Upper lobe of left lung (tissue), 6 donors: ENCODE measurements at regions not wholly inside any gene's neighbourhood (a gene's known extent, or its start where the extent isn't known, plus 50 kb on each side); places are given as distances from the start of the nearest gene placed in this dataset.

Source experiments
- ATAC-seq, 2 donors: fragments of 200-7000 bp; cut with Tn5 transposase; one replicate each; pipeline ENCODE4 v1.9.1; 2022; ENCODE audit warnings: mild to moderate bottlenecking in 2 of 2, moderate library complexity in 2 of 2; ENCODE audit not compliant: low FRiP score in 2 of 2
- DNase-seq, 2 donors: peaks; one replicate each; pipeline ENCODE4 v3.0.0-alpha.2; 2019 to 2020
- H3K27ac ChIP-seq, 4 donors: fragments of 200-600 bp; sonication (generic); one replicate each; pipeline ENCODE4 v1.5.1; 2016 to 2019
- H3K27me3 ChIP-seq, 4 donors: fragments of 200-600 bp; sonication (generic); one replicate each; pipeline ENCODE4 v1.5.1; 2017 to 2019
- H3K36me3 ChIP-seq, 4 donors: fragments of 200-600 bp; sonication (generic); one replicate each; pipeline ENCODE4 v1.5.1; 2016 to 2019
- H3K4me1 ChIP-seq, 4 donors: fragments of 200-600 bp; sonication (generic); one replicate each; pipeline ENCODE4 v1.5.1; 2018 to 2019
- H3K4me3 ChIP-seq, 4 donors: fragments of 200-600 bp; sonication (generic); one replicate each; pipeline ENCODE4 v1.5.1; 2017 to 2019; ENCODE audit warnings: mild to moderate bottlenecking in 2 of 4, moderate library complexity in 1 of 4
- H3K9me3 ChIP-seq, 4 donors: fragments of 200-600 bp; sonication (generic); one replicate each; pipeline ENCODE4 v1.5.1; 2018 to 2019
- EP300 ChIP-seq, 4 donors: sonication (generic); formaldehyde crosslinking; IDR thresholded peaks; one replicate each; pipeline ENCODE4 v1.5.1; 2017; ENCODE audit warnings: antibody characterized with exemption in 4 of 4, control low read depth in 2 of 4
- POLR2A ChIP-seq, 4 donors: fragments of 450-650 bp; IDR thresholded peaks; one replicate each; pipeline ENCODE4 v1.5.1; 2016 to 2017; ENCODE audit warnings: antibody characterized with exemption in 4 of 4, mild to moderate bottlenecking in 2 of 4
- POLR2AphosphoS5 ChIP-seq, 2 donors: sonication (generic); formaldehyde crosslinking; IDR thresholded peaks; one replicate each; pipeline ENCODE4 v1.5.1; 2017; ENCODE audit warnings: antibody characterized with exemption in 2 of 2
- WGBS, 2 donors: methylation state at CpG; one replicate each; pipeline ENCODE4 v1.1.5; 2017 to 2018; 5-methylcytosine and 5-hydroxymethylcytosine counted together
- TF ChIP-seq, protein P1 (sequence below), 6 experiments: fragments of 450-650 bp in 4 of 6; fragments of 200-600 bp in 2 of 6; sonication (generic) in 2 of 6; IDR thresholded peaks; one replicate each; pipeline ENCODE4 v1.5.1; 2016 to 2019; ENCODE audit warnings: antibody characterized with exemption in 6 of 6
- donor health status: DM: no; HTN: no; CAD: no; lungs with moderate emphysema.
- donor health status: DM: no; HTN: yes; CAD: no; lungs with severe emphysema.

- no peak for DNase-seq
- H3K9me3 ChIP-seq = no peaks in the 10 kb centered on the region
- TF ChIP-seq EP300 (IDR thresholded peaks at IDR 0.05) (no peak), POLR2AphosphoS5 (IDR thresholded peaks at IDR 0.05) (no peak), POLR2A (IDR thresholded peaks at IDR 0.05) (no peak)
- TF ChIP-seq, protein P1, sequence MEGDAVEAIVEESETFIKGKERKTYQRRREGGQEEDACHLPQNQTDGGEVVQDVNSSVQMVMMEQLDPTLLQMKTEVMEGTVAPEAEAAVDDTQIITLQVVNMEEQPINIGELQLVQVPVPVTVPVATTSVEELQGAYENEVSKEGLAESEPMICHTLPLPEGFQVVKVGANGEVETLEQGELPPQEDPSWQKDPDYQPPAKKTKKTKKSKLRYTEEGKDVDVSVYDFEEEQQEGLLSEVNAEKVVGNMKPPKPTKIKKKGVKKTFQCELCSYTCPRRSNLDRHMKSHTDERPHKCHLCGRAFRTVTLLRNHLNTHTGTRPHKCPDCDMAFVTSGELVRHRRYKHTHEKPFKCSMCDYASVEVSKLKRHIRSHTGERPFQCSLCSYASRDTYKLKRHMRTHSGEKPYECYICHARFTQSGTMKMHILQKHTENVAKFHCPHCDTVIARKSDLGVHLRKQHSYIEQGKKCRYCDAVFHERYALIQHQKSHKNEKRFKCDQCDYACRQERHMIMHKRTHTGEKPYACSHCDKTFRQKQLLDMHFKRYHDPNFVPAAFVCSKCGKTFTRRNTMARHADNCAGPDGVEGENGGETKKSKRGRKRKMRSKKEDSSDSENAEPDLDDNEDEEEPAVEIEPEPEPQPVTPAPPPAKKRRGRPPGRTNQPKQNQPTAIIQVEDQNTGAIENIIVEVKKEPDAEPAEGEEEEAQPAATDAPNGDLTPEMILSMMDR (IDR thresholded peaks at IDR 0.05) = no peak
- no peaks in the 10 kb centered on the region for H3K4me1 ChIP-seq
- no peak overlapping the region for H3K4me3 ChIP-seq
- no peaks in the 10 kb centered on the region for H3K36me3 ChIP-seq
- H3K27ac ChIP-seq = no peak overlapping the region
- no peaks in the 10 kb centered on the region for H3K27me3 ChIP-seq
- ATAC-seq = no peak
- WGBS, 2 donors = 56 to 57% methylated on average over 2 of the region's 2 CpGs
Measured at GRCh38 chr12:58450868-58451482, 469.3 kb downstream of the LRIG3 start.

GRCh38 chr12:58452546-58452945, 467.8 kb downstream of the LRIG3 start:
- ATAC-seq = no peak
- no peak overlapping the region for H3K27ac ChIP-seq
- WGBS, 2 donors = 50 to 96% methylated on average over 2 of the region's 2 CpGs

DNA sequence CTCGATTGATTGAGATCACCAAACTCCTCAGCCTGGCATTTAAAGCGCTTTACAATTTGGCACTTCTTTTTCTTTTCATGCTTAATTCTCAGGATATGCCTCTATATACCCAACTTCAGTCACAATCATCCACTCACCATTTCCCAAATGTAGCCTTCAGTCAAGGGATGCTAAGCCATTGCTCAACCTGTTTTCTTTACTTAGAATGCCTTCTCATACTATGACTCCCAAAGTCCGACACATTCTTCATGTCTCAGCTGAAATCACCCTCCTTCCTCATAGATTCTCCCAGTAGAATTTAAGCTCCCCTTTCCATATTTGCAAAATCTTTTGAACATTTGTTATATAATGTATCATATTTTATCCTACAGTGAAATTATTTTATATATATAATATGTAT, 467.0 kb downstream of the LRIG3 start:
- no peak for TF ChIP-seq POLR2A (IDR thresholded peaks at IDR 0.05)
- TF ChIP-seq, protein P1 (IDR thresholded peaks at IDR 0.05) = no peak
- TF ChIP-seq POLR2AphosphoS5 (IDR thresholded peaks at IDR 0.05) = no peak
- TF ChIP-seq EP300 (IDR thresholded peaks at IDR 0.05) = no peak
- ATAC-seq (no peak), DNase-seq (no peak)
- Histone ChIP-seq H3K36me3 (no peaks in the 10 kb centered on the region), H3K4me3 (no peak overlapping the region), H3K27ac (no peak overlapping the region), H3K4me1 (no peaks in the 10 kb centered on the region), H3K27me3 (no peaks in the 10 kb centered on the region), H3K9me3 (no peaks in the 10 kb centered on the region)
- WGBS, 2 donors = 73 to 91% methylated on average over 3 of the region's 3 CpGs

More at GRCh38 chr12:58452546-58452945, 467.8 kb downstream of the LRIG3 start:
- Histone ChIP-seq H3K36me3 (no peaks in the 10 kb centered on the region), H3K4me3 (no peak overlapping the region), H3K9me3 (no peaks in the 10 kb centered on the region), H3K4me1 (no peaks in the 10 kb centered on the region), H3K27me3 (no peaks in the 10 kb centered on the region)
- TF ChIP-seq EP300 (IDR thresholded peaks at IDR 0.05) (no peak), POLR2AphosphoS5 (IDR thresholded peaks at IDR 0.05) (no peak), POLR2A (IDR thresholded peaks at IDR 0.05) (no peak)
- TF ChIP-seq, protein P1 (IDR thresholded peaks at IDR 0.05) = no peak
- DNase-seq = no peak

GRCh38 chr12:58455136-58455535, 465.2 kb downstream of the LRIG3 start:
- no peak overlapping the region for H3K4me3 ChIP-seq
- H3K9me3 ChIP-seq = no peaks in the 10 kb centered on the region
- ATAC-seq (no peak), DNase-seq (no peak)
- H3K36me3 ChIP-seq = no peaks in the 10 kb centered on the region
- TF ChIP-seq POLR2A (IDR thresholded peaks at IDR 0.05) (no peak), POLR2AphosphoS5 (IDR thresholded peaks at IDR 0.05) (no peak), EP300 (IDR thresholded peaks at IDR 0.05) (no peak)
- TF ChIP-seq, protein P1 (IDR thresholded peaks at IDR 0.05) = no peak
- H3K4me1 ChIP-seq = no peaks in the 10 kb centered on the region
- WGBS, 2 donors = 43 to 72% methylated on average over 1 of the region's 1 CpG
- H3K27ac ChIP-seq = no peak overlapping the region
- no peaks in the 10 kb centered on the region for H3K27me3 ChIP-seq

DNA sequence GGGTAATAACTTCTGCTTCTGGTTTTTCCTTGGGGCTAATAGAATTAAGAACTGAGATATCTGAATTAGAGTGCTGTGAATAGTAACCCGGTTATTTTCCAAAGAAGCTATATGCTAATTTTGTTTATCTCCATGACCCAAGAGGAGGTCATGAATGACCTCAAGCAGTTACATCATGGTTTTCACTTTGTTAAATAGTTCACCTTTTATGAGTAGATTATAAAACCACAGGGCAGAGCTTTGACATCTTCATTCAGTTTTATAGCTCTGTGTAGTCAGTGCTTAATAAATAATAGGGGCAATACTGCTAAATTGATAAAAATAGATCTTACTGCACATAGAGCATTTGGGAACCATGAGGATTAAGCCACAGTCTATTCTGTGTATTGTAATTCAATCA, 462.2 kb downstream of the LRIG3 start:
- DNase-seq (no peak), ATAC-seq (no peak)
- no peaks in the 10 kb centered on the region for H3K4me1 ChIP-seq
- no peaks in the 10 kb centered on the region for H3K36me3 ChIP-seq
- TF ChIP-seq EP300 (IDR thresholded peaks at IDR 0.05) (no peak), POLR2AphosphoS5 (IDR thresholded peaks at IDR 0.05) (no peak), POLR2A (IDR thresholded peaks at IDR 0.05) (no peak)
- TF ChIP-seq, protein P1 (IDR thresholded peaks at IDR 0.05) = no peak
- 80 to 89% methylated on average over 1 of the region's 1 CpG for WGBS, 2 donors
- H3K27ac ChIP-seq = no peak overlapping the region
- H3K4me3 ChIP-seq = no peak overlapping the region
- no peaks in the 10 kb centered on the region for H3K9me3 ChIP-seq
- H3K27me3 ChIP-seq = no peaks in the 10 kb centered on the region
